CD4-positive, alpha-beta memory T cell (primary cell): ENCODE measurements at regions not wholly inside any gene's neighbourhood (a gene's known extent, or its start where the extent isn't known, plus 50 kb on each side); places are given as distances from the start of the nearest gene placed in this dataset.
"Not testable (repeated sequence)": the region's sequence is repeated elsewhere in the genome, so short reads cannot be mapped to it uniquely, and the experiment has no call there.

Experiments
- CTCF ChIA-PET: fragments of 350-600 bp; sonication (Branson Sonifier 250); formaldehyde crosslinking; loops from one replicate; lab custom pipeline; 2021; ENCODE audit warnings: inconsistent platforms; ENCODE audit not compliant: partially characterized antibody; lab: Charles Lee
- POLR2A ChIA-PET: fragments of 350-600 bp; sonication (Branson Sonifier 250); formaldehyde crosslinking; loops from one replicate; lab custom pipeline; 2021; ENCODE audit not compliant: partially characterized antibody; lab: Charles Lee
- DNase-seq, 5 donors: peaks; one replicate each; pipeline versions ENCODE4 v3.0.0 to v3.0.0-alpha.2; 2020 to 2022; ENCODE audit warnings: mixed read lengths in 1 of 5
- H3K27ac ChIP-seq: one replicate; pipeline ENCODE4 v1.7.0; 2013; ENCODE audit warnings: low read depth, low read length
- H3K27me3 ChIP-seq: 2 replicates; pipeline ENCODE4 v1.7.0; 2013; ENCODE audit warnings: mild to moderate bottlenecking, low read length, moderate library complexity; ENCODE audit not compliant: insufficient read depth
- H3K36me3 ChIP-seq: 2 replicates; pipeline ENCODE4 v1.7.0; 2013; ENCODE audit warnings: mild to moderate bottlenecking, low read length, moderate library complexity; ENCODE audit not compliant: insufficient read depth
- H3K4me1 ChIP-seq: 2 replicates; pipeline ENCODE4 v1.7.0; 2013; ENCODE audit warnings: mild to moderate bottlenecking, low read length, moderate library complexity; ENCODE audit not compliant: insufficient read depth
- H3K4me3 ChIP-seq, 2 donors: one replicate each; pipeline ENCODE4 v1.7.0; 2013; ENCODE audit warnings: low read length in 2 of 2, mild to moderate bottlenecking in 1 of 2
- H3K9me3 ChIP-seq, 2 donors: one replicate each; pipeline ENCODE4 v1.7.0; 2013; ENCODE audit warnings: low read length in 2 of 2, control low read depth in 1 of 2; ENCODE audit not compliant: control insufficient read depth in 1 of 2
- H3K27ac Mint-ChIP-seq, 7 donors: one replicate each; pipeline ENCODE4 v1.8.0; 2020 to 2021; ENCODE audit warnings: mixed read lengths in 7 of 7, mild to moderate bottlenecking in 6 of 7, inconsistent platforms in 3 of 7, moderate library complexity in 3 of 7
- H3K27me3 Mint-ChIP-seq, 2 donors: one replicate each; pipeline ENCODE4 v1.8.0; 2020 to 2021; ENCODE audit warnings: mixed read lengths in 2 of 2
- H3K36me3 Mint-ChIP-seq, 2 donors: one replicate each; pipeline ENCODE4 v1.8.0; 2020 to 2021; ENCODE audit warnings: mixed read lengths in 2 of 2, inconsistent platforms in 1 of 2, mild to moderate bottlenecking in 1 of 2
- H3K4me1 Mint-ChIP-seq, 4 donors: one replicate each; pipeline ENCODE4 v1.8.0; 2020 to 2021; ENCODE audit warnings: mixed read lengths in 4 of 4, mild to moderate bottlenecking in 1 of 4
- H3K4me3 Mint-ChIP-seq, 8 donors: one replicate each; pipeline ENCODE4 v1.8.0; 2020 to 2021; ENCODE audit warnings: mixed read lengths in 8 of 8, mild to moderate bottlenecking in 7 of 8, moderate library complexity in 6 of 8, inconsistent platforms in 3 of 8
- H3K9me3 Mint-ChIP-seq, 8 donors: one replicate each; pipeline ENCODE4 v1.8.0; 2020 to 2021; ENCODE audit warnings: mixed read lengths in 8 of 8, mild to moderate bottlenecking in 5 of 8, inconsistent platforms in 3 of 8, moderate library complexity in 1 of 8
- intact Hi-C: fragments of 100-400 bp; cut with micrococcal nuclease; formaldehyde crosslinking; loops from one replicate; pipeline ENCODE4 v1.15.1; 2023

DNA sequence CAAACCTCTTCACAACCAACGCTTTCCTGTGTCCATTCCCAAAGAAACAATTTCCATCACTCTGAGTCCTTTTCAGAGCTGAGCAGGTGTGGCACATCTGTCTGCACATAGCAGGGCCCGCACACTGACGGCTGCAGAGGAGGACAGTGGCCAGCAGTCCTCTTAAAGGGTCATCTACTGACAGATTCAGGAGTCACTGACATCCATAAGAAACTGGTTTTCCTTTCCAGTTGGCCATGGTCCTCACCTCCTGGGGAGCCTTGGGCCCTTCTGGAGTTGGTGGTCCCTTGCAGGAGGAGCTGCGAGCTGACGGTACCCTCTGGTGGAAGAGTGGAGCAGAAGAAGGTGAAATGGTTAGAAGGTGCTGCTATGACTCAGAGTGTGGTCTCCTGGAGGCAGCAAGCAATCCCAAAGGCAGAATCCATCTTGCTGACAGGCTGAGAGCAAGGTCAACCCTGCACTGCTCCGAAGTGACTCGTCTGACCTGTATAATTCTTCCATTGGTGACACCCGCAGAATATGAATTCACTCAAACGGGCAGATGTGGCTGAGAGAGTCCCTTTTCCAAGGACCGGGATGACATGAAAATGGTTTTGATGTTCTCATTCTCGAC is 278.5 kb upstream of the C1orf174 start:
- no peaks in the 10 kb centered on the region for H3K36me3 ChIP-seq
- CTCF ChIA-PET = no interaction called here
- H3K9me3 Mint-ChIP-seq = no peaks in the 10 kb centered on the region
- intact Hi-C loops = no loop called here
- no peaks in the 10 kb centered on the region for H3K4me1 ChIP-seq
- POLR2A ChIA-PET = no interaction called here
- H3K27me3 Mint-ChIP-seq = peaks cover 3% of the 10 kb centered on the region in 2 donors
- H3K36me3 Mint-ChIP-seq = no peaks in the 10 kb centered on the region
- H3K27me3 ChIP-seq = no peaks in the 10 kb centered on the region
- no peak overlapping the region for H3K27ac Mint-ChIP-seq
- H3K4me3 Mint-ChIP-seq = no peak overlapping the region
- no peaks in the 10 kb centered on the region for H3K9me3 ChIP-seq
- no peak overlapping the region for H3K4me3 ChIP-seq
- DNase-seq = no peak
- no peak overlapping the region for H3K27ac ChIP-seq
- H3K4me1 Mint-ChIP-seq = peaks cover 0 to 4% (median 0%) of the 10 kb centered on the region in 4 donors

DNA sequence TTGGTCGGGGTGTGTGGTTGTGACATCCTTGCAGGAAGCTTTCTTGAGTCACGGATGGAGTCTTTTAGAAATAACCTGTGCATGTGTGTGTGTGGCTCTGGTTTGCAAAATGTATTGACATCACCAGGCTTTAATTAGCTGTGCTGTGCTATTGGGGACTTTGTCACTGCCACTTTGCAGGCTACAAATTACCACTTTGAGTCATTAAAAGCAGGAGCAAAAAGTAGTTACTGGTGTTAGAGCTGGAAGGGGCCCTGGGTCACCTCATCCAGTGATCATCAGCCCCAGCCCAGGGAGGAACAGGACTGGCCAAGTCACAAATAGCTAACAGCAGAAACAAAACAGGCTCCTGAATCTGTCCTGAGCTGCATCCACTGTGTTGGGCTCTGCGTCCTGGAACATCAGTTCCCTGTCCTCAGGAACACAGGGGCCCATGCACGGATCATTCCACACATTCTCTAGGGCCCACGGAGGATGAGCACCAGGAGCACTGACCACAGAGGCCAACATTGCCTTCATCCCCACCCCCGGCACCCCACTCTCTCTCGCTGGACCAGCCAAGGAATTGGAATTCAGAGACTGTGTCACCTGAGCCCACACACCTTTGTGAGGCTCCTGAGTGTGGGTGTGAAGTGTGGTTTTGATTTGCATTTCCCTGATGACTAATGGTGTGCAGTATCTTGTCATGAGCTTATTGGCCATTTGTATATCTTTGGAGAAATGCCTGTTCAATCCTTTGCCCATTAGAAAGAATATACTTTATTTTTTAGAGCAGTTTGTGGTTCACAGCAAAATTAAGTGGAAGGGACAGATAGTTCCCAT is 280.1 kb upstream of the C1orf174 start:
- Mint-ChIP-seq H3K27me3 (peaks cover 0 to 3% of the 10 kb centered on the region in 2 donors), H3K9me3 (no peaks in the 10 kb centered on the region), H3K4me1 (peaks cover 0 to 4% (median 0%) of the 10 kb centered on the region in 4 donors), H3K36me3 (no peaks in the 10 kb centered on the region), H3K4me3 (no peak overlapping the region), H3K27ac (no peak overlapping the region)
- no peak for DNase-seq
- Histone ChIP-seq H3K4me1 (no peaks in the 10 kb centered on the region), H3K4me3 (no peak overlapping the region), H3K27me3 (no peaks in the 10 kb centered on the region), H3K9me3 (no peaks in the 10 kb centered on the region), H3K36me3 (no peaks in the 10 kb centered on the region), H3K27ac (no peak overlapping the region)
- intact Hi-C loops = no loop called here
- POLR2A ChIA-PET = interaction anchor here (0.6 kb wide), 1 partner anchor 88 kb away, joined by 3 read pairs; no protein-coding TSS in a partner anchor
- CTCF ChIA-PET = no interaction called here

DNA sequence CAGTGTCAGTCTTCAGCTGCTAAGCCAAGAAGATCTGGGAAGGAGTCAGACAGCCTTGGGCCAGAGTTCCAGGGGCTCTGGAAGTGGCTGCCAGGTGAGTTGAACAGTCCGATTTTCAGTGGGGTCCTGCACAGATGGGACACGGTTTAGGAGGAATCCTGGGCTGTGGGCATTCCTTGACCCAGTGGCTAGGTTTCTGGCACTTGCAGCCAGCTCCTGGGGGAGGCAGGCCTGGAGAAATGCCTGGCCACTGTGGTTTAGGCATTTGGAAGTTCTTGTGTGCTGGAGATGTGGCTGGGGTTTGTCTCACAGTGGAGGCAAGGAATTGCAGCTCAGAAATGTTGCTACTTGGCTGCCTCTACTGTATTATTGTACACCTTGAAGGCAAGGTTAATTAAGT is 286.4 kb upstream of the C1orf174 start:
- H3K4me3 Mint-ChIP-seq, H3K27ac ChIP-seq, intact Hi-C loops, H3K4me3 ChIP-seq, POLR2A ChIA-PET, H3K27ac Mint-ChIP-seq, H3K9me3 Mint-ChIP-seq, H3K4me1 Mint-ChIP-seq, H3K27me3 ChIP-seq, DNase-seq, H3K4me1 ChIP-seq, H3K9me3 ChIP-seq, CTCF ChIA-PET, H3K36me3 ChIP-seq, H3K27me3 Mint-ChIP-seq, H3K36me3 Mint-ChIP-seq: not testable (repeated sequence)

DNA sequence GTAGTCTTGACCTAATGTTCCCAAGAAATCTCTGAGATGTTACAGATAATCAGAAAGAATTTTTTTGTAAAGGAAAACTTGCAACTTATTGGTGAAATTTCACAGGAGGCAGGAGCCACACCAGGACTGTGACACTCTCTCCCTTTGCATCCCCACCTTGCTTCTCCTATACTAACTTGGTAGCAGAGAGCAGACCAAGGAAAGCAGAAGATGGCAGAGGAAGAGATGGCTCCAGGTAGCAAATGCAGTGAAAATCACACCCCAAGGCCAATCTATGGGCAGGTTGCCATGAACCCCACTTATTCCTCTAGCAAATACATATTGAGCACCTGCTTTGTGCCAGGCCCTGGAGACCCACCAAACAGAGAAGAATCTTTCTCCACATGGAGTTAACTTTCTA is 303.4 kb upstream of the C1orf174 start:
- Mint-ChIP-seq H3K27ac (no peak overlapping the region), H3K36me3 (peaks cover 0 to 5% of the 10 kb centered on the region in 2 donors), H3K4me3 (no peak overlapping the region), H3K4me1 (no peaks in the 10 kb centered on the region), H3K27me3 (peaks cover 3 to 4% of the 10 kb centered on the region in 2 donors), H3K9me3 (peaks cover 11 to 52% (median 23%) of the 10 kb centered on the region in 8 donors)
- intact Hi-C loops = no loop called here
- CTCF ChIA-PET = no interaction called here
- H3K9me3 ChIP-seq = peaks cover 0 to 4% of the 10 kb centered on the region in 2 donors
- POLR2A ChIA-PET = no interaction called here
- DNase-seq = no peak
- no peaks in the 10 kb centered on the region for H3K36me3 ChIP-seq
- no peak overlapping the region for H3K27ac ChIP-seq
- no peaks in the 10 kb centered on the region for H3K27me3 ChIP-seq
- H3K4me3 ChIP-seq = no peak overlapping the region
- no peaks in the 10 kb centered on the region for H3K4me1 ChIP-seq

DNA sequence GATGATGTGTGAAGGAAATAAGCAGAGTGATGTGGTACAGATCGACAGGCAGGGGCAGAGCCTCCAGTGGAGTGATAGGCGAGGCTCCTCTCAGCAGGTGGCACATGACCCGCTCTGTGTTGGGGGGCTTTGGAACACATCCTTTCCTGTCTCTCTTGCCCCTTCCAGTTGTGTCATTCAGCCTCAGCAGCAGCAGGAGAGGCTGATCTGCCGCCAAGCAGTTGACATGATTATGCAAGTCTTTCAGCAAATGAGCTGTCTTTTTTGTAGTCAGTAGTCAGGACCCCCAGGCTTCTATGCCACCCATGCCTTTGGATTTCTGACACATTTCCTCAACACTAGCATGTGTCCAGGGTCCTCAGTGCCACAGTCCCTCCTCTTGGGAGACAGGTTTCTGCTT is 307.1 kb upstream of the C1orf174 start:
- Histone ChIP-seq H3K36me3 (no peaks in the 10 kb centered on the region), H3K4me1 (no peaks in the 10 kb centered on the region), H3K9me3 (peaks cover 0 to 4% of the 10 kb centered on the region in 2 donors), H3K27me3 (no peaks in the 10 kb centered on the region), H3K4me3 (no peak overlapping the region), H3K27ac (no peak overlapping the region)
- Mint-ChIP-seq H3K27ac (no peak overlapping the region), H3K4me1 (no peaks in the 10 kb centered on the region), H3K9me3 (peaks cover 7 to 52% (median 22%) of the 10 kb centered on the region in 8 donors), H3K27me3 (peaks cover 3 to 10% of the 10 kb centered on the region in 2 donors), H3K36me3 (peaks cover 0 to 5% of the 10 kb centered on the region in 2 donors), H3K4me3 (no peak overlapping the region)
- intact Hi-C loops = no loop called here
- POLR2A ChIA-PET = no interaction called here
- CTCF ChIA-PET = no interaction called here
- DNase-seq = no peak

DNA sequence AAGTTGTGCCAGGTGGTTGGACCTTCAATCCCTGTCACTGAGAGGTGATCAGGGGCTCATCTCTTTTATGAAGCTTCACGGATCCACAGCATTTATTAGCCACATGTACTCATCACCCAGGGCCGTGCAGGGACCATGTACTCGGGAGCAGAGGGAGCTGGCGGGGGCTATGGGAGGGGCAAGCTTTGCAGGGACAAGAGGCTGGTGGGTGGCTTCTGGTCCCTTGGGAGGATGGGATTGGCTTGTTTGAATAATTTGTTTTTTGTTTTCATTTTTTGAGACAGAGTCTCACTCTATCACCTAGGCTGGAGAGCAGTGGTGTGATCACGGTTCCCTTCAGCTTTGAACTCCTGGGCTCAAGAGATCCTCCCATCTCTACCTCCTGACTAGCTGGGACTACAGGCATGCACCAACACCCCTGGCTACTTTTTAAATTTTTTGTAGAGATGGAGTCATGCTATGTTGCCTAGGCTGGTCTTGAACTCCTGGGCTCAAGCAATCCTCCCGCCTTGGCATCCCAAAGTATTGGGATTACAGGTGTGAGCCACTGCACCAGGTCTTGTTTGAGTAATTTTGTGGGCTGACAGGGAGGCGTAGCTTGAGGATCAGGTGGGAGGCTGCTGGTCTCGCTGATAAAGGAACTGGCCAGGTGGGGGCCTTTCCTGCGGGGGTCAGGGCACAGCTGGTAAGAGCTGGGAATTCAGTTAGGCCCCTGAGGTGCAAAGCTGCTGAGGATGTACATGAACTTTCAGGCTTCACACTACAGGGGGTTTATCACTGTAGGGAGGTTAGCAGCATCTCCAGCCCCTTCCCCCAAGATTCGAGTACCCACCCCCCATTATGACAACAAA is 308.0 kb upstream of the C1orf174 start:
- DNase-seq = no peak
- H3K27ac ChIP-seq = no peak overlapping the region
- POLR2A ChIA-PET = no interaction called here
- no peak overlapping the region for H3K4me3 ChIP-seq
- Mint-ChIP-seq H3K36me3 (peaks cover 0 to 5% of the 10 kb centered on the region in 2 donors), H3K9me3 (peaks cover 7 to 48% (median 21%) of the 10 kb centered on the region in 8 donors), H3K27ac (no peak overlapping the region), H3K27me3 (peaks cover 3 to 12% of the 10 kb centered on the region in 2 donors), H3K4me3 (no peak overlapping the region), H3K4me1 (no peaks in the 10 kb centered on the region)
- no peaks in the 10 kb centered on the region for H3K27me3 ChIP-seq
- H3K36me3 ChIP-seq = no peaks in the 10 kb centered on the region
- intact Hi-C loops = no loop called here
- CTCF ChIA-PET = no interaction called here
- no peaks in the 10 kb centered on the region for H3K4me1 ChIP-seq
- H3K9me3 ChIP-seq = peaks cover 0 to 4% of the 10 kb centered on the region in 2 donors

DNA sequence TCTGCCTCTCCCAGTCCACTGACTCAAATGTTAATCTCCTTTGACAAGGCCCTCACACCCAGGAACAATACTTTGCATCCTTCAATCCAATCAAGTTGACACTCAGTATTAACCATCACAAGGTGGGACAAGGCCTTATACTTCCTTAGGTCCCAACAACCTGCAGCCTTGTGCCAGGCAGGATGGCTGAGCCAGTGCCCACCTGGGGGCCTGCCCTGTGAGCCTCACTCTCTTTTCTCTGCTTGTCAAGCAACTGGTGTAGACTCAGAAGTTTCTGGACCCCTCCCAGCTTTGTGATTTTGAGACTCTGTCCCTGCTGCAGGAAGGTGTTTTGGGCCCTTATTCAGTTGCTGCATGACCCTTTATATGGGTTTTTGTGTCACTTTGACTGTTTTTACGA is 310.0 kb upstream of the C1orf174 start:
- no peaks in the 10 kb centered on the region for H3K4me1 Mint-ChIP-seq
- H3K27me3 ChIP-seq = no peaks in the 10 kb centered on the region
- H3K27me3 Mint-ChIP-seq = peaks cover 3 to 10% of the 10 kb centered on the region in 2 donors
- H3K9me3 ChIP-seq = peaks cover 0 to 4% of the 10 kb centered on the region in 2 donors
- ChIA-PET CTCF (no interaction called here), POLR2A (no interaction called here)
- H3K4me1 ChIP-seq = no peaks in the 10 kb centered on the region
- no peaks in the 10 kb centered on the region for H3K36me3 Mint-ChIP-seq
- intact Hi-C loops = no loop called here
- no peak overlapping the region for H3K4me3 ChIP-seq
- no peak overlapping the region for H3K27ac Mint-ChIP-seq
- peaks cover 6 to 28% (median 13%) of the 10 kb centered on the region in 8 donors for H3K9me3 Mint-ChIP-seq
- H3K36me3 ChIP-seq = no peaks in the 10 kb centered on the region
- no peak overlapping the region for H3K4me3 Mint-ChIP-seq
- H3K27ac ChIP-seq = no peak overlapping the region
- no peak for DNase-seq
